IMR-90 (cell line): ENCODE measurements at regions not wholly inside any gene's neighbourhood (a gene's known extent, or its start where the extent isn't known, plus 50 kb on each side); places are given as distances from the start of the nearest gene placed in this dataset.

Source experiments
- ATAC-seq: fragments of 200-7000 bp; cut with Tn5 transposase; 2 replicates; pipeline ENCODE4 v1.9.1; 2020; ENCODE audit warnings: low read depth, mild to moderate bottlenecking, moderate library complexity
- BruUV-seq: library from RNA; stranded (reverse); fragments of 400-500 nt; replicated peaks from 2 replicates; lab custom pipeline; 2021; lab: Mats Ljungman, UMichigan
- CTCF ChIA-PET: fragments of 300-600 bp; formaldehyde crosslinking; extraction: SDS; loops from one replicate; lab custom pipeline; 2021; ENCODE audit warnings: antibody characterized with exemption; lab: Yijun Ruan, JAX
- POLR2A ChIA-PET: fragments of 300-600 bp; sonication (Branson Sonifier 250); formaldehyde crosslinking; loops from one replicate; lab custom pipeline; 2022; ENCODE audit warnings: antibody characterized with exemption; ENCODE audit not compliant: unreplicated experiment; lab: Charles Lee
- DNase-seq: peaks from one replicate; pipeline ENCODE4 v3.0.0; 2013
- H2AFZ ChIP-seq: replicated peaks from 2 replicates; pipeline ENCODE3; 2013; ENCODE audit warnings: low read length, mild to moderate bottlenecking; ENCODE audit not compliant: poor library complexity
- H2AK5ac ChIP-seq: 2 replicates; pipeline ENCODE4 v1.6.1; 2013; ENCODE audit warnings: low read depth, low read length, inconsistent platforms
- H2AK9ac ChIP-seq: replicated peaks from 2 replicates; pipeline ENCODE3; 2013; ENCODE audit warnings: mild to moderate bottlenecking, low read depth, low read length, moderate library complexity; ENCODE audit not compliant: poor library complexity
- H2BK120ac ChIP-seq: 2 replicates; pipeline ENCODE4 v1.6.1; 2013; ENCODE audit warnings: low read depth, low read length, inconsistent platforms
- H2BK15ac ChIP-seq: 3 replicates; pipeline ENCODE4 v1.6.1; 2013; ENCODE audit warnings: low read depth, low read length, inconsistent platforms
- H2BK20ac ChIP-seq: 2 replicates; pipeline ENCODE4 v1.6.1; 2013; ENCODE audit warnings: low read depth, mild to moderate bottlenecking, inconsistent platforms, low read length, moderate library complexity
- H2BK5ac ChIP-seq: 2 replicates; pipeline ENCODE4 v1.6.1; 2013; ENCODE audit warnings: mild to moderate bottlenecking, low read depth, low read length, inconsistent platforms; ENCODE audit not compliant: poor library complexity, severe bottlenecking
- H3K14ac ChIP-seq: replicated peaks from 2 replicates; pipeline ENCODE4 v1.6.1; 2013; ENCODE audit warnings: low read depth, low read length, inconsistent platforms
- H3K18ac ChIP-seq: 2 replicates; pipeline ENCODE4 v1.6.1; 2013; ENCODE audit warnings: low read depth, low read length, control low read depth
- H3K23ac ChIP-seq: 2 replicates; pipeline ENCODE4 v1.6.1; 2013; ENCODE audit warnings: low read depth, low read length, inconsistent platforms
- H3K27ac ChIP-seq: 2 replicates; pipeline ENCODE4 v1.5.1; 2013; ENCODE audit warnings: mild to moderate bottlenecking, control low read depth, low read length; ENCODE audit not compliant: insufficient read depth
- H3K27me3 ChIP-seq: 2 replicates; pipeline ENCODE4 v1.6.1; 2013; ENCODE audit warnings: low read length; ENCODE audit not compliant: control insufficient read depth, insufficient read depth
- H3K36me3 ChIP-seq: 2 replicates; pipeline ENCODE4 v1.6.1; 2013; ENCODE audit warnings: low read length, mixed read lengths; ENCODE audit not compliant: control insufficient read depth, insufficient read depth
- H3K4ac ChIP-seq: 2 replicates; pipeline ENCODE4 v1.6.1; 2013; ENCODE audit warnings: low read depth, low read length, inconsistent platforms
- H3K4me1 ChIP-seq: 2 replicates; pipeline ENCODE4 v1.6.1; 2013; ENCODE audit warnings: low read length, mixed read lengths; ENCODE audit not compliant: control insufficient read depth, insufficient read depth
- H3K4me2 ChIP-seq: 2 replicates; pipeline ENCODE4 v1.6.1; 2013; ENCODE audit warnings: low read depth, mild to moderate bottlenecking, control low read depth, low read length, moderate library complexity
- H3K4me3 ChIP-seq: 2 replicates; pipeline ENCODE4 v1.5.1; 2013; ENCODE audit warnings: low read depth, mild to moderate bottlenecking, control low read depth, low read length, moderate library complexity; ENCODE audit not compliant: insufficient read depth
- H3K56ac ChIP-seq: 2 replicates; pipeline ENCODE4 v1.6.1; 2013; ENCODE audit warnings: low read length, inconsistent platforms; ENCODE audit not compliant: insufficient read depth; ENCODE audit errors: extremely low read depth
- H3K79me1 ChIP-seq, 2 experiments: 2 replicates each; pipeline ENCODE4 v1.6.1; 2013; ENCODE audit warnings: low read length in 2 of 2, inconsistent platforms in 1 of 2, low read depth in 1 of 2
- H3K9ac ChIP-seq: 2 replicates; pipeline ENCODE4 v1.6.1; 2013; ENCODE audit warnings: low read depth, low read length, control low read depth
- H3K9me1 ChIP-seq: 2 replicates; pipeline ENCODE4 v1.6.1; 2013; ENCODE audit warnings: low read length, inconsistent platforms; ENCODE audit not compliant: insufficient read depth
- H3K9me3 ChIP-seq: 2 replicates; pipeline ENCODE4 v1.6.1; 2013; ENCODE audit warnings: low read length; ENCODE audit not compliant: control insufficient read depth, insufficient read depth
- H4K20me1 ChIP-seq: 2 replicates; pipeline ENCODE4 v1.6.1; 2013; ENCODE audit warnings: low read length, inconsistent platforms; ENCODE audit not compliant: insufficient read depth
- H4K5ac ChIP-seq: 2 replicates; pipeline ENCODE4 v1.6.1; 2013; ENCODE audit warnings: mild to moderate bottlenecking, low read depth, low read length, control low read depth
- H4K8ac ChIP-seq, 2 experiments: 2 replicates each; pipeline ENCODE4 v1.6.1; 2013; ENCODE audit warnings: low read depth in 2 of 2, low read length in 2 of 2, control low read depth in 1 of 2, inconsistent platforms in 1 of 2
- H4K91ac ChIP-seq: 2 replicates; pipeline ENCODE4 v1.6.1; 2013; ENCODE audit warnings: low read depth, low read length, inconsistent platforms; ENCODE audit not compliant: insufficient read depth
- BHLHE40 ChIP-seq: fragments of 150-350 bp; IDR thresholded peaks from 2 replicates; pipeline ENCODE4 v1.6.1; 2016; ENCODE audit warnings: mild to moderate bottlenecking, low read depth, low read length
- CEBPB ChIP-seq: IDR thresholded peaks from 2 replicates; pipeline ENCODE4 v1.6.1; 2012; ENCODE audit warnings: low read depth, low read length, improper control_type of control experiment
- CHD1 ChIP-seq: IDR thresholded peaks from 2 replicates; pipeline ENCODE4 v1.6.1; 2012; ENCODE audit warnings: low read depth, low read length, improper control_type of control experiment
- CTCF ChIP-seq: conservative IDR thresholded peaks from 2 replicates; pipeline ENCODE4 v1.5.1; 2012; ENCODE audit warnings: mild to moderate bottlenecking, low read depth, low read length, improper control_type of control experiment
- ELK1 ChIP-seq: fragments of 150-350 bp; IDR thresholded peaks from 2 replicates; pipeline ENCODE4 v1.6.1; 2016; ENCODE audit warnings: low read depth, mild to moderate bottlenecking, low read length, moderate library complexity, borderline replicate concordance
- FOS ChIP-seq: fragments of 150-350 bp; IDR thresholded peaks from 2 replicates; pipeline ENCODE4 v1.6.1; 2016; ENCODE audit warnings: low read depth, low read length
- MAFK ChIP-seq: IDR thresholded peaks from 2 replicates; pipeline ENCODE4 v1.6.1; 2012; ENCODE audit warnings: low read depth, low read length, improper control_type of control experiment
- MAZ ChIP-seq: IDR thresholded peaks from 2 replicates; pipeline ENCODE4 v1.6.1; 2012; ENCODE audit warnings: low read depth, mild to moderate bottlenecking, low read length, improper control_type of control experiment, moderate library complexity, borderline replicate concordance
- MXI1 ChIP-seq: IDR thresholded peaks from 2 replicates; pipeline ENCODE4 v1.6.1; 2012; ENCODE audit warnings: low read depth, mild to moderate bottlenecking, low read length, moderate library complexity, borderline replicate concordance
- NFE2L2 ChIP-seq: fragments of 150-350 bp; IDR thresholded peaks from 2 replicates; pipeline ENCODE4 v1.6.1; 2016; ENCODE audit warnings: low read depth, mild to moderate bottlenecking, low read length
- POLR2A ChIP-seq: IDR thresholded peaks from 2 replicates; pipeline ENCODE4 v1.6.1; 2012; ENCODE audit warnings: mild to moderate bottlenecking, low read depth, low read length
- RAD21 ChIP-seq: IDR thresholded peaks from 2 replicates; pipeline ENCODE4 v1.6.1; 2012; ENCODE audit warnings: low read length, improper control_type of control experiment
- RCOR1 ChIP-seq: IDR thresholded peaks from 2 replicates; pipeline ENCODE4 v1.6.1; 2012; ENCODE audit warnings: mild to moderate bottlenecking, low read length, improper control_type of control experiment; ENCODE audit not compliant: insufficient replicate concordance
- RFX5 ChIP-seq: IDR thresholded peaks from 2 replicates; pipeline ENCODE4 v1.8.0; 2012; ENCODE audit warnings: low read depth, mild to moderate bottlenecking, low read length, moderate library complexity
- SMC3 ChIP-seq: fragments of 150-350 bp; IDR thresholded peaks from 2 replicates; pipeline ENCODE4 v1.6.1; 2016; ENCODE audit warnings: low read depth, mild to moderate bottlenecking, antibody characterized with exemption, low read length, moderate library complexity
- USF2 ChIP-seq: fragments of 150-350 bp; IDR thresholded peaks from 2 replicates; pipeline ENCODE4 v1.6.1; 2017; ENCODE audit warnings: mild to moderate bottlenecking, antibody characterized with exemption, low read length, low read depth
- WGBS, 2 experiments: methylation state at CpG; one replicate each; pipeline versions ENCODE4 v1.1.5 to v1.1.7; 2013; ENCODE audit warnings: missing lambda C conversion rate in 2 of 2; ENCODE audit not compliant: insufficient read length in 1 of 2; ENCODE audit errors: extremely low coverage in 2 of 2; 5-methylcytosine and 5-hydroxymethylcytosine counted together
- dilution Hi-C: fragments of 300-500 bp; cut with HindIII; formaldehyde crosslinking; loops from one replicate; pipeline ENCODE4 v1.14.3; 2018; ENCODE audit warnings: low sequenced_read_pairs; ENCODE audit not compliant: unreplicated experiment
- in situ Hi-C: fragments of 300-500 bp; cut with MboI; formaldehyde crosslinking; loops from 3 replicates; pipeline ENCODE4 v1.14.3; 2019; ENCODE audit warnings: low sequenced_read_pairs, inconsistent platforms, mixed read lengths
- intact Hi-C: fragments of 100-400 bp; cut with micrococcal nuclease; formaldehyde crosslinking; loops from 2 replicates; pipeline ENCODE4 v1.10.0; 2022

- Histone ChIP-seq H2BK120ac (no peak overlapping the region), H2AK9ac (no peak overlapping the region), H3K4me2 (no peak overlapping the region), H3K56ac (no peak overlapping the region), H3K23ac (no peak overlapping the region), H3K4ac (no peak overlapping the region), H2BK20ac (no peak overlapping the region), H2AFZ (no peak overlapping the region), H3K9me1 (no peaks in the 10 kb centered on the region), H3K4me3 (no peak overlapping the region), H4K91ac (no peak overlapping the region), H3K79me1 (no peaks in the 10 kb centered on the region), H2BK5ac (no peak overlapping the region), H3K27ac (no peak overlapping the region), H3K9me3 (no peaks in the 10 kb centered on the region), H3K4me1 (no peaks in the 10 kb centered on the region), H4K5ac (no peak overlapping the region), H3K27me3 (no peaks in the 10 kb centered on the region), H4K20me1 (no peaks in the 10 kb centered on the region), H3K18ac (no peak overlapping the region), H3K9ac (no peak overlapping the region), H2BK15ac (no peak overlapping the region), H3K36me3 (no peaks in the 10 kb centered on the region), H4K8ac (no peak overlapping the region), H3K14ac (no peak overlapping the region), H2AK5ac (no peak overlapping the region)
- DNase-seq (no peak), ATAC-seq (no peak)
- BruUV-seq, result no TSS peak
- ChIA-PET CTCF (no interaction called here), POLR2A (no interaction called here)
- TF ChIP-seq CTCF, result no peak
- TF ChIP-seq RCOR1, result no peak
- no peak for TF ChIP-seq FOS
- TF ChIP-seq RAD21, result no peak
- no peak for TF ChIP-seq MAFK
- no peak for TF ChIP-seq CHD1
- no peak for TF ChIP-seq ELK1
- no peak for TF ChIP-seq CEBPB
- no peak for TF ChIP-seq MXI1
- no peak for TF ChIP-seq RFX5
- TF ChIP-seq MAZ, result no peak
- TF ChIP-seq BHLHE40, result no peak
- no peak for TF ChIP-seq NFE2L2
- no peak for TF ChIP-seq USF2
- TF ChIP-seq SMC3, result no peak
- no peak for TF ChIP-seq POLR2A
- dilution Hi-C loops (no loop called here), intact Hi-C loops (no loop called here), in situ Hi-C loops (no loop called here)
- WGBS, 2 experiments, result no CpG with 5 or more reads among the region's 4 CpGs
These were observed 84.1 kb downstream of the IFNG start for GRCh38 chr12:68075416-68075815.
